HL-60 (cell line): ENCODE measurements at regions not wholly inside any gene's neighbourhood (a gene's known extent, or its start where the extent isn't known, plus 50 kb on each side); places are given as distances from the start of the nearest gene placed in this dataset.

ENCODE experiments used
- CTCF ChIP-seq: IDR thresholded peaks from one replicate; pipeline ENCODE4 v1.5.1; 2011; ENCODE audit warnings: low read length, control low read depth, inconsistent platforms; ENCODE audit not compliant: insufficient read depth
- POLR2AphosphoS5 ChIP-seq: IDR thresholded peaks from 2 replicates; pipeline ENCODE4 v1.6.1; 2012; ENCODE audit warnings: low read depth
- REST ChIP-seq: IDR thresholded peaks from 2 replicates; pipeline ENCODE4 v1.6.1; 2012; ENCODE audit warnings: low read depth; ENCODE audit not compliant: insufficient replicate concordance

- no peak for TF ChIP-seq CTCF
- TF ChIP-seq POLR2AphosphoS5 = no peak
- TF ChIP-seq REST = no peak
These were observed 105.8 kb downstream of the DIO2 start for GRCh38 chr14:80105488-80105994.
